ENCODE measurements at regions not wholly inside any gene's neighbourhood (a gene's known extent, or its start where the extent isn't known, plus 50 kb on each side); places are given as distances from the start of the nearest gene placed in this dataset.

- intact Hi-C loops (cut with micrococcal nuclease), result no loop called here
Measured at GRCh38 chr16:79336437-79337229, 263.9 kb downstream of the MAF start.

DNA sequence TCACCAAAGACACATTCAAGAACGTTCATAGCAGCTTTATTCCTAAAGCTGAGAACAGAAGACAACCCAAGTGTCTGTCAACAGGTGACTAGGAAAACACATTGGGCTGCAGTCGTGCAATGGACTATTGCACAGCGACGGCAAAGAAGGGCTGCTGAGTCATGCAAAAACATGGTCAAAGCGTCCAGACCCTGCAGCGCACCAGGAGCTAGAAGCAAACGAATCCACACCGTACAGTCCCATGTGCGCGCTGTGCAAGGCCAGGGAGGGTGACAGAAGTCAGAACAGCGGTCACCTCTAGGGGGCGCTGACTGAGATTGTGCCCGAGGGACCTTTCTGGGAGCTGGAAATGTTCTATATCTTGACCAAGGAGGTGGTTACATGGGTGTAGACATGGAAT lies 266.4 kb downstream of the MAF start:
- intact Hi-C loops (cut with micrococcal nuclease), result no loop called here

DNA sequence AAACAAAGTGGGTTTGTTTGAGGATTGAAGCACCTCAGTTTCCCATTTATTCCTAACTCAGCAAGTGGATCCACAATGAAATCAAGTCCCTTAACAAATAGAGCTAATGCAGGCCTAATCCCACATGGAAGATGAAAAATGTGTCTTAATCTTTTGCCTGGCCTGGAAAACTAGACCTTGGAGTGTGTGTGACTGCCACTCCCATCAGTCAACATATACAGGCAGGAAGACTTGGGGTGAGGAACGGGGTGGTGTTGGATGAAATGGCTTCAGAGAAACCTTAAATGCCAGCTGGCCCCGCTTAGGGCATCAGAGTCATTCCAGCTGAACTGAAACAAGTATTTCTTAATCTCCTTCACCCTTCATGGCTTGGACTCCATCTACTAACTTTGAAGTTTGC lies 269.5 kb downstream of the MAF start:
- intact Hi-C loops (cut with micrococcal nuclease), result no loop called here

DNA sequence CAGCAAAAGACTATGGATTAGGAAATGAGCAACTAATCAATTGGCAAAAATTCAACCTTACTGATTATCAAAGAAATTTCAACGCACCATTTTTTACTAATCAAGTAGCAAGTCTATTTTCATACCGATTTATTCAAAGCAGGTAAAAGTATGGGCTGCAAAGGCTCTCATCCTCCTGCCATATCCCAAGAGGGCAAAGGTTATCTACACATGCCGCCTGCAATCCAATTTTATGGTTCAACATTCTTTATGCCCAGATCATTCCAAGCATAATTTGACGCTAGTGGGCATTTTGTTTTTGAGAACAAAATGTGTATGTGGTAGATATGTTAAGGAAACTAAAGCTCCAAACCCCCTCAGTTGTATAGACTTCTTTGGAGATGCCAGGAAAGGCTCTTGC lies 270.6 kb downstream of the MAF start:
- intact Hi-C loops (cut with micrococcal nuclease), result no loop called here

DNA sequence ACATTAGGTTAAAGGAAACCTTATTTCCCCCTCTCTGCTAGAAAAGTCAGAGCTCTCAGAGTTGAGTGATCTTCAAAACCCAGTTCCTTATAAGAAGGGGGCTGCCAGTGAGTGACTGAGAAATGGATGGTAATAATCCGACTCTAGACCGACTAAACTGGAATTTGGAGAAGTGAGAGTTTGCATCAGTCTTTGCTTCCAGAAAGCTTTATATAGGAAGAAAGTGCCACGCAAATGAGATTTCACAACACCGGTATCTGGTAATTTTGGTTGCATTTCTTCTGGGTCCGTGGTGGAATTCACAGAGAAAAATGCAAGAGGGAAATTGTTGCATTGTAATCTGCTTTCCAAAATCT lies 271.4 kb downstream of the MAF start:
- intact Hi-C loops (cut with micrococcal nuclease), result no loop called here

DNA sequence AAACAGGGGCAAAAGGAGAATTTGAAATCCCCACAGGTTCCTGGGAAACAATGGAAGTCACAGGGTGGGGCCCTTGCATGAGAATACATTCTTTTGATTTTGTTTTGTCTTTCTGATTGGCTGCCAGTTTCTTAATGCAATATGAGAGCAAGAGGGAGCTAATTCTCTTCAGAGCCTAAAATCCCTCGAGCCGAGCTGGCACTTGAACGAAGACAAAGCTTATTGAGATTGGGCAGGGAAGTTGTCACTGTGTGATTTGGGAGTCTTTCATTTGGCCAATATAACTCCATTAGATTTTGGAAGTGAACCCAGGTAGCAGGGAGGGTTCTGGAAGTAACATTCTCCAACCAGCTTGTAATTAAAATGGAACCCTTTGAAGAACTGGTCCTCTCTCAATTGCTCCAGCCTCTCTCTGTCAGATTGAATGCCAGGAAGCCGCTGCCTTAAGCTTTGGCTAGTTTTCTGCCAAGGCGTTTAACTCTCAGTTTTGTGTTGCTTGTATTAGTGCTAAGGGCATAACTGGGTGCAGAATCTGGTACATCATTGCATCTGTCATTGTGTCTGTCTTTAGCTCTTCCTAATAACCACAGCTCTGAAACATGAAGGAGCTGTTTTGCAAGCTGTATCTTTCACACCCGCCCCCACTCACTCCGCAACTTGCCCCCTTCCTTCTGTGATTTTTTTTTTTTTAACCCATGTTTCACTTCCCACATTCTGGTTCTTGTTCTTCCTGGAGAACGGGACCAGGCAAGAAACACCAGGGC lies 272.0 kb downstream of the MAF start:
- intact Hi-C loops (cut with micrococcal nuclease), result no loop called here

GRCh38 chr16:79327836-79328235 lies 272.7 kb downstream of the MAF start:
- intact Hi-C loops (cut with micrococcal nuclease), result no loop called here

DNA sequence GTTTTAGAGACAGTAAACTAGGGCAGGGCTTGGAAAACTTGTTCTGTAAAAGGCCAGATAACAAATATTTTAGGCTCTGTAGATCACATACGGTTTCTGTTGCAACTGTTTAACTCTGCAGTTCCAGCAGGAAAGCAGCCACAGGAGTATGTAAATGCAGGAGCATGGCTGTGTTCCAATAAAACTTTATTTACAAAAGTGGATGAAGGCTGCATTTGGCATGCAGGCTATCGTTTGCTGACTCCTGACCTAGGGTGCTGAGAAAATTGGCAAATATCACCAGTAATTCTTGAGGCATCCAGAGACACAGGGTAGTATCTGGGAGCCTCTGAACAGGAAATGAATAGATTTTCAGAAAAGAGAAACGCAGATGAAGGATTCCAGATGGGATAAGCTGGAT lies 274.0 kb downstream of the MAF start:
- intact Hi-C loops (cut with micrococcal nuclease), result no loop called here

GRCh38 chr16:79325226-79325945 lies 275.2 kb downstream of the MAF start:
- intact Hi-C loops (cut with micrococcal nuclease), result no loop called here

DNA sequence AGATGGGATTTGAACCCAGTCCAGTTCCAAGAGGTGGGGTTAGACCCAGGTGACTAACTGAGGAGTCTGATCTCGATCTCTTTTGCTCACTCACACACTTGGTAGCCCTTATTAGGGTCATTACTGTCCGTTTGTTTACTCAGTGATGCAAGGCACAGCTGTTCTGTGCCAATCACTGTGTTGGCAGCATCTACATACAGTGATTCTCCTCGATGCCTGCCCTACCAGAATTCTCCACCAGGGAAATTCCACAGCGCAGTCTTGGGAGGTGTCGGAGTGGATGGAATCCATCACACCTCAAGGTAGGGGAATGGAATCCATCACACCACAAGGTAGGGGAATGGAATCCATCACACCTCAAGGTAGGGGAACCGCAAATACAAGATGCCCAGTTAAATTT lies 279.6 kb downstream of the MAF start:
- intact Hi-C loops (cut with micrococcal nuclease), result no loop called here

DNA sequence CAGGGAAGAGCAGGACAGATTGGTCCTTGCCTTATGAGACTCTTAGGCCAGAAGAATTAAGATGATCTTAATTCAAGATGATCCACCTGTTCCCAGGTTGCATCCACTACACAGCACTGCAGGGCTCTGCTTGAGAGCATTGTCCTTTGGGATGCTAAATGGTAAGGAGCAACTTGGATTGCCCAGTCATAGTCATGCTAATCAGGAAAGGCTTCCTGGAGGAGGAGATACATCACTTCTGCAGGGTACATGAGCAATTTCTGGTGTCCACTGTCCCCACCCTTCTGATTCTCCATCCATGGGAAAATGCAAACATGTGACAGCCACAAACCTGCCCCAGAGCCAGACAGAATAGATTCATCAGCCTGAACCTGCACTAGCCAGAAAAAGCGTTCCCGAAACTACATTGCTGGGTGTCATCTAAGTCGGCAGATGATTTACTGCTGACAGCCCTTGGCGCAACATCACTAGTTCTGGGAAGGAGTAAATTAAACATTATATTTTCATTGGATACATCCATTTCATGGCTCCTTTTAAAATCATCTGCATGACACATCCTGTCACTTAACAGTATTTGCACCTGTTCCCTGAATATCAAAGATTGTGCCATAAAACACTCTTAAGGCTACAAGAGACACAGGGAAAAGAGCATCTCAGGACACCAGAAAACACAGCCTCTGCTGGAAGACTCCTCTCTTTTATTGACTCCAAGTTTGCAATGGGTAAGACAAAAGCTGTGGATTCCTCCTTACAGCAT lies 282.2 kb downstream of the MAF start:
- intact Hi-C loops (cut with micrococcal nuclease), result loop anchor here (5.0 to 10.0 kb wide), 2 partner anchors 104 to 284 kb away; partner anchors contain the start of gene MAF

GRCh38 chr16:79317521-79317920 lies 283.0 kb downstream of the MAF start:
- intact Hi-C loops (cut with micrococcal nuclease), result loop anchor here (2.0 to 10.0 kb wide), 3 partner anchors 35 to 285 kb away; partner anchors contain the start of gene MAF

DNA sequence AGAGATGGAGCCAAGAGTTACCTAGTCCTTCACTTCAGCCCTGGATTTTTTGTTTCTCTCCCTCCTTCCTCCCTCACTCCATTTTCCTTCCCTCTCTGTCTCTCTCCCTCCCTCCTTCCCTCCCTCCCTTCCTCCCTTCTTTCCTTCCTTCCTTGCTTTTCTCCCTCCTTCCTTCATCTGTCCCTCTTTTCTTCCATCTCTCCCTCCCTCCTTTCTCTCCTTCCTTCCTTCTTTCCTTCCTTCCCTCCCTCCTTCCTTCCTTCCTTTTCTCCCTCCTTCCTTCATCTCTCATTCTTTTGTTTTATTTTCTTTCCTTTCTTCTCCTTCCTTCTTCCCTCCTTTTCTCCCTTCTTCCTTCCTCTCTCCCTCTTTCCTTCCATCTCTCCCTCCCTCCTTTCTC lies 283.5 kb downstream of the MAF start:
- intact Hi-C loops (cut with micrococcal nuclease), result loop anchor here (2.0 to 10.0 kb wide), 3 partner anchors 34 to 285 kb away; partner anchors contain the start of gene MAF

- intact Hi-C loops (cut with micrococcal nuclease), result loop anchor here (1.0 to 10.0 kb wide), 4 partner anchors 33 to 286 kb away; partner anchors contain the start of gene MAF
Measured at GRCh38 chr16:79316004-79316458, 284.5 kb downstream of the MAF start.

- intact Hi-C loops (cut with micrococcal nuclease), result loop anchor here (10.0 kb wide), 1 partner anchor 98 kb away; no protein-coding TSS in a partner anchor
Measured at GRCh38 chr16:79312502-79312901, 288.0 kb downstream of the MAF start.

- intact Hi-C loops (cut with micrococcal nuclease), result loop anchor here (10.0 kb wide), 1 partner anchor 96 kb away; no protein-coding TSS in a partner anchor
Measured at GRCh38 chr16:79310710-79311109, 289.8 kb downstream of the MAF start.

DNA sequence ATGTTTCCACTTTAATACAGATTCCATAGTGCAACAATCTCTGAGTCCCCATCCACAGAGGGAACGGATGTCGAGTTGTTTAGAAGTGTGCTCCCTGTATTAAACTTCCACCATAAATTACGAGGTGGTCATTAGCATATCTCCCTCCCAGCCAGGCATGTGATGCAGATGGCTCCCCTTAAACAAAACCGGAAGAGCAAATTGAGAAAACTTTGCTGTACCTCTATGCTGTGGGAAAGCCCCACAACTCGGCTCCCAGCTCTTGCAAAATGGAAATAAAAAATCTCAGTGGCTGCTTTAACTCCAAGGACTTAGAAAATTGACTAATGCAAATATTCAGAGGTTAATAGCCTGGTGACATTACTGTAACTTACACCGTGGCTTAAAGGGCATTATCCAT lies 290.9 kb downstream of the MAF start:
- intact Hi-C loops (cut with micrococcal nuclease), result loop anchor here (10.0 kb wide), 1 partner anchor 95 kb away; no protein-coding TSS in a partner anchor

DNA sequence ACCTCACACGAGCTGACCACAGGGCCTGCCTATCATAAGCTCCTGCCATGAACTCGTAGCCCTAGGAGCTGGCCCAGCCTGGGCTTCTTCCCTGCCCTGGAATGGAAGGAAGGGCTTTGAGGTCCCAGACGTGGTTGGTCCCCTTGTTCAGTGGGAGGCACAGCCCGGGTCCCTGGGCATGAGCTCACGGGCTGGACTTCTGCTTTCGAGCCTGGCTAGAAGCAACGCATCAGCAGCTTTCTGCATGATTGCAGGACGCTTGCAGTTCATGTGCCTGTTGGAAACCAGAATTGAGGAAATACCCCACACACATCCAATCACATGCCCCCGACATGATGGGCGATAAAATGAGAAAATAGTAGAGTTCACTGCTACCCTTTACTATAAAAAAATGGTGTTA lies 293.3 kb downstream of the MAF start:
- intact Hi-C loops (cut with micrococcal nuclease), result no loop called here

- intact Hi-C loops (cut with micrococcal nuclease), result no loop called here
Measured at GRCh38 chr16:79305074-79305473, 295.5 kb downstream of the MAF start.

DNA sequence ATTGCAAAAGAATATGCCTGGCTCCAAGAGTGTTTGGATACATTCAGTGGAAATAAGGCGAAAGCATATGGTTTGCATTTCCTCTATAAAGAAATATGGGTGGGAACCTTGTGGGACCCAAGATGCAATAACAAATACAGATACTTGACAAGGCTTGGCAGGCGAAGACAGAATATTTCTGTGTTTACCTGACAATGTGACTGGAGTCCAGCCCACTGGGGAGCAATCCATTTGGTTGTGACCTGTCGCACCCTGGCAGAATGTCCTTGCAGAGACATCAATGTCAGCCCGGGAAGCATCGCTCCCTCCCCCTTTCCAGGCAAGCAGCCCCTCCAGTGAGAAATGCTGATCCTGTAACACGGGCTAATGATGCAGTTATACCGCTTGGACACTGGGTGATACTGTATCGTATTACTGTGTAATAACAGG lies 296.6 kb downstream of the MAF start:
- intact Hi-C loops (cut with micrococcal nuclease), result no loop called here

DNA sequence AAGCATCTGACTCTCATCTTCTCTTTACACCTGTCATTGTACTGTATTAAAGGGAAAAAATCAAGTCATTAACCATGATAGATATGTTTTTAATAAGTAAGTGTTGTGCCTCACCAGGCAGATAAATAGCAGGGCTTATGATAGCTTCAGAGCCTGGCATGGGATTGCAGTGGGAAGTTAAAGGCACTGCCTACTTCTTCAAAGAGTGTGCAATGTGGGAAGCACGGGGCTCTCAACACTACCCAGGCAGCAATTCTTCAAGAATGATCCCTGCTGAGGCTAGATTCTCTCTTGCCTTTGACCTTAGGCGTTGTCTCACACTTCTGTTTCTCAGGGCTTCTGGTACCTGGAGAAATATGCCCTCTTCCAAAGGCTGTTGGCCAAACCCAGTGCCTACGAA lies 297.3 kb downstream of the MAF start:
- intact Hi-C loops (cut with micrococcal nuclease), result no loop called here
